ENCODE measurements at regions not wholly inside any gene's neighbourhood (a gene's known extent, or its start where the extent isn't known, plus 50 kb on each side); places are given as distances from the start of the nearest gene placed in this dataset.

DNA sequence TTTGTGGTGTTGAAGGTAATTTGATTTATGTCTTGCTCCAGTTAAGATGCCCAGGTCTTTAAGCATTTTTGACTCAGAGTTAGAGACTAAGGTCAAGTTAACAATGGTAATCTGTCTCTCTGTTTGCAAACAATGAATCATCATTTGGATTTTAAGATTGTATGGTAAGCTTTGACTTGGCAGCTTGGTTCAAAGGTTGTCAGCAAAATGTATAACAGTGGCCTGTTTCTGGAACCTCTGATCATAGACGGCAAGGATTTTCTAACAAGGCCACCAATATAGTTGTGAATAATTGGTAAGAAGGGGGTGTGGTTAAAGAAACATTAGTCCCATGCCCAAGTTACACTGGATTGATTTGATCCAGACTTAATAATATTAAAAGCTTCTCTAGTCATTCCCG is 775.2 kb upstream of the GOLIM4 start:
- Histone ChIP-seq H3K4me1 (ENCODE audit: control insufficient read depth in 2 of 2, insufficient read depth in 2 of 2, low read length in 2 of 2) (no peaks in the 10 kb centered on the region), H3K9me3 (ENCODE audit: control insufficient read depth in 2 of 2, insufficient read depth in 1 of 2, low read length in 1 of 2) (no peaks in the 10 kb centered on the region), H3K27me3 (ENCODE audit: control insufficient read depth in 2 of 2, insufficient read depth in 1 of 2, low read length in 1 of 2) (no peaks in the 10 kb centered on the region), H3K4me3 (ENCODE audit: low read length in 2 of 2) (no peak overlapping the region), H3K36me3 (ENCODE audit: control insufficient read depth in 2 of 2, insufficient read depth in 2 of 2, low read length in 1 of 2) (no peaks in the 10 kb centered on the region), H3K27ac (ENCODE audit: low read depth in 1 of 2, low read length in 1 of 2) (no peak overlapping the region)
- 99% methylated on average over 2 of the region's 2 CpGs for WGBS
- DNase-seq (ENCODE audit: low read depth in 6 of 9, low spot score in 9 of 9), result no peak

DNA sequence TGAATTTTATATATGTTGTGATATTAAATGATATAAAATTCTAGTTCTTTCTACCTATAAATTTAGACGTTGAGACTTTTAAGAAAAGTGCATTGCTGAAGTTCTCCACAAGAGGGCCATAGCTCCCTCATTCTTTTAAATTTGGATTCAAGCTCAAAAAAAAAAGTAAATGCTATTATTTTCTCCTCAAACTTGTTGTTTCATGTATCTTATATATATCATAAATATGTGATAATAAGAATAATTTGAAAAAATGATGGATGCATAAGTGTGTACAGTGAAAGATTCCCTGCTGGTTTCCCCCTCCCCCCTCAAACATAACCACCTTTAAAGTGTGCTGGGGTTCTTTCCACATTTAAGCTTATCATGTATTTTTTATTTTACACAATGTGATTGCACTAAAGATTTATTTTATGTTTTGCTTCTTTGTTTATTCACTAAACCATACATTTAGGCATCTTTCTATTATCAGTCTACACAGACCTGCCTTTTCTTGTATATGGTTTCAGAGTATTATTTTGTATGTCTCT is 769.4 kb upstream of the GOLIM4 start:
- Histone ChIP-seq H3K4me1 (ENCODE audit: control insufficient read depth in 2 of 2, insufficient read depth in 2 of 2, low read length in 2 of 2) (no peaks in the 10 kb centered on the region), H3K27me3 (ENCODE audit: control insufficient read depth in 2 of 2, insufficient read depth in 1 of 2, low read length in 1 of 2) (no peaks in the 10 kb centered on the region), H3K36me3 (ENCODE audit: control insufficient read depth in 2 of 2, insufficient read depth in 2 of 2, low read length in 1 of 2) (no peaks in the 10 kb centered on the region), H3K27ac (ENCODE audit: low read depth in 1 of 2, low read length in 1 of 2) (no peak overlapping the region), H3K4me3 (ENCODE audit: low read length in 2 of 2) (no peak overlapping the region), H3K9me3 (ENCODE audit: control insufficient read depth in 2 of 2, insufficient read depth in 1 of 2, low read length in 1 of 2) (no peaks in the 10 kb centered on the region)
- DNase-seq (ENCODE audit: low read depth in 6 of 9, low spot score in 9 of 9), result peak in 3 of 9 donors; percentile 6 to 41 (median 17)
- 4% methylated on average over 1 of the region's 1 CpG for WGBS

DNA sequence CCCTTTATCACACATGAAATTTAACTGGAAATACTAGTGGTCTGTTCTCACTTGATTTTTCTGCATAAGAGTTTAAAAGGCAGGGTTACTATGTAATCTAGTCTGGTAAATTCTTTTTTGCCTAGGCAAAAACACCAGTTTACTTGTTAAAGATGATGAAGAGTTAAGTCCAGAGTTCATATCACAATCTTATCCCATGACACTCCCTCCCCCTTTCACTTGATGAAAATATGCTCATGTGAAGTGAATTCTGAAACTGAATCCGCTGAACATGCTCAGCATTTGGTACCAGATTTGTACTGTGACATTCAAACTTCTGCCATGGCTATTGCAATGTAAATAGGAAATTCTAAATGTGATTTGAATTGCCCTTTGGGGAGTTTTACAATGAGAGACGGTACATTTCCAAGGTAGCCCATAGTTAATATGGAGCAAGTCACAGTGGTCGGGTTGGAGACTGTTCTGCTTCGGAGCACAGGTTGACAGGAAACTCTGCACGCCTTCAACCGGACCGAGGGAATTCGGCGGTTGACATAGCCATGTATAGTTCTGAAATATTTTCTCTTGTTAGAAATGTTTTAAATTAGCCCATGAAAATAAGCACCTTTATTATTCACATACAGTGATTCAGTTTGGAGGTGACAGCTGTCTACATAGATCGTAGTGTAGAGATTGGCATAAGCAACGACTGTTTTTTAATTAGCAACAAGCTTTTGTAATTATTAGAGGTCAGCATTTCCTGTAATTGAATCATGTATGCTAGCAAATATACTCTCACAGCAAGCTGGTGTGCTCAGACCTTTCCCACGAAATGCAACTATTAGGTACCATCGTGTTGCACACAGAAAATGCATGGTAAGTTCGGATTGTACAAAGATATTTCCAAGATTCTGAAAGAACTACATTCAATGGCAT is 768.6 kb upstream of the GOLIM4 start:
- WGBS, result 82% methylated on average over 14 of the region's 14 CpGs
- no peaks in the 10 kb centered on the region for H3K4me1 ChIP-seq (ENCODE audit: control insufficient read depth in 2 of 2, insufficient read depth in 2 of 2, low read length in 2 of 2)
- no peak for DNase-seq (ENCODE audit: low read depth in 6 of 9, low spot score in 9 of 9)
- no peaks in the 10 kb centered on the region for H3K36me3 ChIP-seq (ENCODE audit: control insufficient read depth in 2 of 2, insufficient read depth in 2 of 2, low read length in 1 of 2)
- no peak overlapping the region for H3K4me3 ChIP-seq (ENCODE audit: low read length in 2 of 2)
- H3K9me3 ChIP-seq (ENCODE audit: control insufficient read depth in 2 of 2, insufficient read depth in 1 of 2, low read length in 1 of 2), result no peaks in the 10 kb centered on the region
- no peak overlapping the region for H3K27ac ChIP-seq (ENCODE audit: low read depth in 1 of 2, low read length in 1 of 2)
- no peaks in the 10 kb centered on the region for H3K27me3 ChIP-seq (ENCODE audit: control insufficient read depth in 2 of 2, insufficient read depth in 1 of 2, low read length in 1 of 2)

DNA sequence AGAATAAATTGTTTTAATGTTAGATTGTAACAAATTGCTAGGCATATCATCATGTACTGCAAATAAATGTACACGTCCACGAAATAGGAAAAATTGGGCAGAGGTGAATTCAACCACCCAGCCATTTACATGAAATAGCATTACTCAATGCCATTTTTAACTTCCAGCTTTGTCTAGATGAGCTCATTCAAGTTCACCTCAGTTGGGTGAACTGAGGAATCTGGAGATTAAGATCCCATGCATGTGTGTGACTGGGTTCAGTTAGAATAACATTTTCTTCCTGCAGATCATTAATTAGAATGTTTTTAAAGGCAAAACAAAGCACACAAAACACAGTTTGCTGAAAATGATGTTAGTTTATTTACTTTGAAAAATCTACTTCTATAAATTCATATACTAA is 767.8 kb upstream of the GOLIM4 start:
- Histone ChIP-seq H3K27ac (ENCODE audit: low read depth in 1 of 2, low read length in 1 of 2) (no peak overlapping the region), H3K4me3 (ENCODE audit: low read length in 2 of 2) (no peak overlapping the region), H3K27me3 (ENCODE audit: control insufficient read depth in 2 of 2, insufficient read depth in 1 of 2, low read length in 1 of 2) (no peaks in the 10 kb centered on the region), H3K4me1 (ENCODE audit: control insufficient read depth in 2 of 2, insufficient read depth in 2 of 2, low read length in 2 of 2) (no peaks in the 10 kb centered on the region), H3K9me3 (ENCODE audit: control insufficient read depth in 2 of 2, insufficient read depth in 1 of 2, low read length in 1 of 2) (no peaks in the 10 kb centered on the region), H3K36me3 (ENCODE audit: control insufficient read depth in 2 of 2, insufficient read depth in 2 of 2, low read length in 1 of 2) (no peaks in the 10 kb centered on the region)
- DNase-seq (ENCODE audit: low read depth in 6 of 9, low spot score in 9 of 9), result no peak
- WGBS, result 95% methylated on average over 2 of the region's 2 CpGs

DNA sequence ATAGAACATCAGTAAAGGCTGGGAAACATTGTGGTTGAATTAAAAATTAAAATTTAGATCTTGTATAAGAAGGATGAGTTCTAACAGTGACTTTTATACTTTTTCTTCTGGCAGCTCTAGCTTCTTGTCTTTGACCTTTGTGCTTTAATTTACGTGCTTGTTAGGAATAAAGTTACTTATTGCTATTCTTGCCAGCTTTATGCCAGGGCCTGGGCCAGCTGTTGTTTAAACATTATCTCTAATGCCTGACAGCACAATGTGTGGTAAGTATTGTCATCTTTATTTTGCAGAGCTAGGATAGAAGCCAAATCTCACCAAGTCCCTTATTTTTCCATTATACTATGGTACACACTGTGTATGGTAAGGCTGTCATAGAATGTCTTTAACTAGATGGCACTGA is 766.7 kb upstream of the GOLIM4 start:
- H3K4me1 ChIP-seq (ENCODE audit: control insufficient read depth in 2 of 2, insufficient read depth in 2 of 2, low read length in 2 of 2), result no peaks in the 10 kb centered on the region
- H3K4me3 ChIP-seq (ENCODE audit: low read length in 2 of 2), result no peak overlapping the region
- H3K36me3 ChIP-seq (ENCODE audit: control insufficient read depth in 2 of 2, insufficient read depth in 2 of 2, low read length in 1 of 2), result no peaks in the 10 kb centered on the region
- no peaks in the 10 kb centered on the region for H3K9me3 ChIP-seq (ENCODE audit: control insufficient read depth in 2 of 2, insufficient read depth in 1 of 2, low read length in 1 of 2)
- H3K27me3 ChIP-seq (ENCODE audit: control insufficient read depth in 2 of 2, insufficient read depth in 1 of 2, low read length in 1 of 2), result no peaks in the 10 kb centered on the region
- no peak for DNase-seq (ENCODE audit: low read depth in 6 of 9, low spot score in 9 of 9)
- no peak overlapping the region for H3K27ac ChIP-seq (ENCODE audit: low read depth in 1 of 2, low read length in 1 of 2)
- WGBS, result 94% methylated on average over 1 of the region's 1 CpG

DNA sequence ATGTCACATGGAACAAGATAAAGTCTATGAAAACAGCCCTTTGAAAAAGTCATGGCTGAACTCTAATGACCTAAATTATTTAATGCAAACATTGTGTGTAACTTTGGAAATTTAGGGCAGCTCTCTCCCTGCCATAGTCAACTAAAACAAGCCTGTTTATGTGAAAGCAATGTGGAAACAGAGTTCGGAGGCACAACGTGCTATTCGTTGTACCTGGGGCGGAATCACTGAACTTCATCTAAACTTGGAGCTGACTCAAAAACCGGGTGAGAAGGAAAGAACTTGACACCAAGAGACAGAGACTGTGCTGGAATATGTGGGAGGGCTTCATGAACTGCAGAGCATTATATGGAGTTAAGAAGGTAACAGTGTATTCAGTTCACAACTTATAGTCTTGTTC is 764.9 kb upstream of the GOLIM4 start:
- H3K4me3 ChIP-seq (ENCODE audit: low read length in 2 of 2), result no peak overlapping the region
- H3K36me3 ChIP-seq (ENCODE audit: control insufficient read depth in 2 of 2, insufficient read depth in 2 of 2, low read length in 1 of 2), result no peaks in the 10 kb centered on the region
- no peaks in the 10 kb centered on the region for H3K4me1 ChIP-seq (ENCODE audit: control insufficient read depth in 2 of 2, insufficient read depth in 2 of 2, low read length in 2 of 2)
- H3K27me3 ChIP-seq (ENCODE audit: control insufficient read depth in 2 of 2, insufficient read depth in 1 of 2, low read length in 1 of 2), result no peaks in the 10 kb centered on the region
- H3K9me3 ChIP-seq (ENCODE audit: control insufficient read depth in 2 of 2, insufficient read depth in 1 of 2, low read length in 1 of 2), result no peaks in the 10 kb centered on the region
- WGBS, result 95% methylated on average over 5 of the region's 5 CpGs
- no peak overlapping the region for H3K27ac ChIP-seq (ENCODE audit: low read depth in 1 of 2, low read length in 1 of 2)
- DNase-seq (ENCODE audit: low read depth in 6 of 9, low spot score in 9 of 9), result no peak

DNA sequence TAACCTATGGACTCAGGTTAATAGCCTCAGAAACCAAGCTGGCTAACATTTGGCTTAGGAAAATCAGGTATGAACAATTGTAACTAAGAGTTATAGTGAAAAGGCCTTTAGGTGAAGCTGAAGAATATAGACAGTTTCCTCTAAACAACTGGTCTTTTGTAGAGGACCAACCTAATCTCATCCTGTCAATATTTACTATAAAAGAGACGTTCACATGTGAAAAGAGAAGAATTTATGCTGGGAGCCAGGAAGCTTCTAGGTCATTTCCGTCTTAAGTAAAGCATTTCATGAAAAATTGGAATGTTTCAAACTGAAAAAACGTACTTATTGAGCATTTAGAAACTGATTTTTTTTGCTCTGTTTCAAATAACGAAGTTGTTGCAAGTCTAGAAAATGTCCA is 764.3 kb upstream of the GOLIM4 start:
- H3K36me3 ChIP-seq (ENCODE audit: control insufficient read depth in 2 of 2, insufficient read depth in 2 of 2, low read length in 1 of 2), result no peaks in the 10 kb centered on the region
- no peaks in the 10 kb centered on the region for H3K4me1 ChIP-seq (ENCODE audit: control insufficient read depth in 2 of 2, insufficient read depth in 2 of 2, low read length in 2 of 2)
- H3K4me3 ChIP-seq (ENCODE audit: low read length in 2 of 2), result no peak overlapping the region
- no peaks in the 10 kb centered on the region for H3K9me3 ChIP-seq (ENCODE audit: control insufficient read depth in 2 of 2, insufficient read depth in 1 of 2, low read length in 1 of 2)
- DNase-seq (ENCODE audit: low read depth in 6 of 9, low spot score in 9 of 9), result no peak
- H3K27me3 ChIP-seq (ENCODE audit: control insufficient read depth in 2 of 2, insufficient read depth in 1 of 2, low read length in 1 of 2), result no peaks in the 10 kb centered on the region
- no peak overlapping the region for H3K27ac ChIP-seq (ENCODE audit: low read depth in 1 of 2, low read length in 1 of 2)
- WGBS, result 92% methylated on average over 4 of the region's 4 CpGs

DNA sequence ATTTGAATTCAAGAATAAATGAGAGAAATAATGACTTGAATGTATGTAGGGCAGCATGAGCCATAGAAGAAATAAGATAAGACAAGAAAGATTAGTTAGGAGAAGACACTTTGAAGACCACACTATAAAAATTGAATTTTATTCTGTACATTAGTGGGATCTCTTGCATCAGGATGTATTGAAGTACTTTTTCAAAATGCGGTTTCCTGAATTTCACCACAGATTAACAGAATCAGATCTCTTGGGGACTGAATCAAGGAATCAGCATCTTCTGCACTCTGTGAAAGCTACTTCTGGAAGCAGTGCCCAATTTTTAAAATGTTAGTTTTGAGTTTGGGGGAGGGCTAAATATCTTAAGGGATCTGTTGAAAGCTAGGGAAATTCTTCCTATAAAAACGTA is 763.9 kb upstream of the GOLIM4 start:
- no peak overlapping the region for H3K27ac ChIP-seq (ENCODE audit: low read depth in 1 of 2, low read length in 1 of 2)
- DNase-seq (ENCODE audit: low read depth in 6 of 9, low spot score in 9 of 9), result no peak
- WGBS, result 70% methylated on average over 2 of the region's 2 CpGs
- H3K4me3 ChIP-seq (ENCODE audit: low read length in 2 of 2), result no peak overlapping the region
- no peaks in the 10 kb centered on the region for H3K4me1 ChIP-seq (ENCODE audit: control insufficient read depth in 2 of 2, insufficient read depth in 2 of 2, low read length in 2 of 2)
- H3K9me3 ChIP-seq (ENCODE audit: control insufficient read depth in 2 of 2, insufficient read depth in 1 of 2, low read length in 1 of 2), result no peaks in the 10 kb centered on the region
- no peaks in the 10 kb centered on the region for H3K36me3 ChIP-seq (ENCODE audit: control insufficient read depth in 2 of 2, insufficient read depth in 2 of 2, low read length in 1 of 2)
- H3K27me3 ChIP-seq (ENCODE audit: control insufficient read depth in 2 of 2, insufficient read depth in 1 of 2, low read length in 1 of 2), result no peaks in the 10 kb centered on the region

DNA sequence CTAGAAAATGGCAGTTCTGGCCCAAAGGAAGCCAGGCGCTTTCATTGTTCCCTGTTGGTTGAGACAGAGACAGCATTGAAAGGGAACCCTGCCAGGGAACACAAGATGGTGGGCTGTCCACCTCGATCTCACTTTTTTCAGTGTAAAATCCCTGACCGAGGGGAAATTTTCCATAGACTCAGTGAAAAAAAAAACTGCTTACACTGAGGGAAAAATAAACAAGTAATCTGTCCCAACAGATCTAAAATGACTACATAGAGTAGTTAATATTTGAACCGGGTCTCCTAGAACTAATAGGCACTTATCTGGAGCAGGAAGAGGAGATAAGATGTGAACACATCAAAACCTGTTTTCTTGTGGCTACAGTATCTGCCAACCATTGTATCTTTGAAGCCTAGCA is 763.4 kb upstream of the GOLIM4 start:
- Histone ChIP-seq H3K36me3 (ENCODE audit: control insufficient read depth in 2 of 2, insufficient read depth in 2 of 2, low read length in 1 of 2) (no peaks in the 10 kb centered on the region), H3K4me1 (ENCODE audit: control insufficient read depth in 2 of 2, insufficient read depth in 2 of 2, low read length in 2 of 2) (no peaks in the 10 kb centered on the region), H3K27me3 (ENCODE audit: control insufficient read depth in 2 of 2, insufficient read depth in 1 of 2, low read length in 1 of 2) (no peaks in the 10 kb centered on the region), H3K4me3 (ENCODE audit: low read length in 2 of 2) (no peak overlapping the region), H3K9me3 (ENCODE audit: control insufficient read depth in 2 of 2, insufficient read depth in 1 of 2, low read length in 1 of 2) (no peaks in the 10 kb centered on the region), H3K27ac (ENCODE audit: low read depth in 1 of 2, low read length in 1 of 2) (no peak overlapping the region)
- 81% methylated on average over 4 of the region's 4 CpGs for WGBS
- no peak for DNase-seq (ENCODE audit: low read depth in 6 of 9, low spot score in 9 of 9)

Measured in thymus (tissue), 11 donors.